ENCODE measurements at regions not wholly inside any gene's neighbourhood (a gene's known extent, or its start where the extent isn't known, plus 50 kb on each side); places are given as distances from the start of the nearest gene placed in this dataset.
A peak's percentile ranks its signal among the peaks of the same experiment; 100 is the strongest.

DNA sequence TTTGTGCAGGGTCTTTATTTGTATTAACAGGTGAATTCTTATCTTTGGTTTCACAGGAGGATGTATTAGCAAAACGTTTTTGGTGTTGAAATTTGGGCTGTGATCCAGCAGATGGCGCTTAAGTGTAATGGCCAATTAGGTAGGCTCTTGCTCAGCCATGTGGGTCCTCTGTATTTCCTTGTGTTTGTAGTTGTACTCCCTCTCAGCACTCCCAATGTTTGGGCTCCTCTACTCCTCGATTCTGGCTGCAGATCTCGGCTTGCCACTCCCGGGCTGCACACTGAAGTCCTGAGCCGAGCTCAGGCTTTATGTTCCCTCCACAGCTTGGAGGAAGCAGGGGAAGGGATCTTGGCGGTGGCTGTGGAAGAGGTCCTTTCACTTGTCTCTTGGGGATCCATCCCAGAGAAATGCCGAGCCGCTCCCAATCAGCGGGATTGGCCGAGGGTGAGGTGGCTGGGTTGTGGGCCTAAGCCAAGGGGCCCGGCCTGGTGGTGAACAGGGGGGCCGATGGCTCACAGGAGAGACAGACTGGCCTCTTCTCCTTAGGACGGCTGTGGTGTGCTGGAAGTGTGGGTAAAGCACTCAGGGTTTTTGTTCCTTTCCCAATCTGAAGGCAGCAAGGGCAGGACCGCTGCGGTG lies 133.7 kb downstream of the AEBP2 start:
- Mint-ChIP-seq H3K27ac (no peak overlapping the region), H3K9me3 (ENCODE audit: low read depth) (peaks cover 3% of the 10 kb centered on the region), H3K4me1 (no peaks in the 10 kb centered on the region), H3K4me3 (no peak overlapping the region), H3K36me3 (ENCODE audit: low read depth) (peaks cover 5% of the 10 kb centered on the region), H3K27me3 (no peaks in the 10 kb centered on the region)
- peak; percentile 60 for DNase-seq
- ChIA-PET CTCF (interaction anchor here (1.2 kb wide), 1 partner anchor 20 kb away, joined by 3 read pairs; no protein-coding TSS in a partner anchor), POLR2A (no interaction called here)
- intact Hi-C loops (cut with DNase I, micrococcal nuclease): no loop called here
- ATAC-seq: no peak

DNA sequence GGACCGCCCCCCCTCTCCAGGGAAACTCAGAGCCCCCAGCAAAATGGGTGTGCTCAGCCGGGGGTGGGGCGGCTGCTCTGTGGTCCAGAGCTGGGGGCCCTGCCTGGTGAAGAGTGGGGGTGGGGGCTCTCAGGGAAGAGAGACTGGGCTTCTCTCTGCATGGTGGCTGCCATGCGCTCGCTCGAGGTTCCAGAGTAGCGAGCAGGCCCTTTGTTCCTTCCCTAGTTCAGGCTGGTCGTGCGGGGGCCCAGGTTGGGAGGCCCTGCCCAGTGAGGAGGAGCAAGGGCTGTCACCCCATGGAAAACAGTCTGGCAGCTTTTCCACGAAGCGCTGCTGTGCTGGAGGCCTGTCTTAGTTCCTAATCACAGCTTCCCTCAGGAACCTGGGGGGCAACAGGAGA lies 134.6 kb downstream of the AEBP2 start:
- peaks cover 5% of the 10 kb centered on the region for H3K36me3 Mint-ChIP-seq (ENCODE audit: low read depth)
- no peak for ATAC-seq
- no peaks in the 10 kb centered on the region for H3K4me1 Mint-ChIP-seq
- ChIA-PET POLR2A (no interaction called here), CTCF (interaction anchor here (1.2 kb wide), 1 partner anchor 19 kb away, joined by 3 read pairs; no protein-coding TSS in a partner anchor)
- no peaks in the 10 kb centered on the region for H3K9me3 Mint-ChIP-seq (ENCODE audit: low read depth)
- intact Hi-C loops (cut with DNase I, micrococcal nuclease): no loop called here
- no peak for DNase-seq
- no peaks in the 10 kb centered on the region for H3K27me3 Mint-ChIP-seq
- no peak overlapping the region for H3K4me3 Mint-ChIP-seq
- no peak overlapping the region for H3K27ac Mint-ChIP-seq

DNA sequence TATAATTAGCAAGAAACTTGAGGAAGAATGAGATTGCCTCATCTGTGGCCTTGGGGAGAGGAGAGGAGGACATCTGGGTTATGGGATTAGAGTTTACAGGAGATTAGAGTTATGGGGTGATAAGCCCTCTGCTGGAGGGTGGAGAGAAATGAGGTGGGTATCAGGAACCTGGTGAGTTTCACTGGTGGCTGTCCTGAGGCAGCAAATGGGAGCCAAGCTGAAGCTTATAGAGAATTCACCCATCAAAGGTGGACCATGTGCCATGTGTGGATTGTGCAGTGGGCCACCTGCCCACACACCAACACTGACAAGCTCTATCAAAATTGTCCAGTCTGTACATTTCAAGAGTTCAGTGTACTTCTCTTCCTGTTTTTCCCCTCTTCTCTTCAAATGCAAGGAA lies 135.3 kb downstream of the AEBP2 start:
- ATAC-seq (no peak), DNase-seq (no peak)
- Mint-ChIP-seq H3K27me3 (no peaks in the 10 kb centered on the region), H3K9me3 (ENCODE audit: low read depth) (peaks cover 2% of the 10 kb centered on the region), H3K4me3 (no peak overlapping the region), H3K27ac (no peak overlapping the region), H3K36me3 (ENCODE audit: low read depth) (peaks cover 8% of the 10 kb centered on the region), H3K4me1 (no peaks in the 10 kb centered on the region)
- CTCF ChIA-PET: no interaction called here
- intact Hi-C loops (cut with DNase I, micrococcal nuclease): no loop called here
- POLR2A ChIA-PET: no interaction called here

DNA sequence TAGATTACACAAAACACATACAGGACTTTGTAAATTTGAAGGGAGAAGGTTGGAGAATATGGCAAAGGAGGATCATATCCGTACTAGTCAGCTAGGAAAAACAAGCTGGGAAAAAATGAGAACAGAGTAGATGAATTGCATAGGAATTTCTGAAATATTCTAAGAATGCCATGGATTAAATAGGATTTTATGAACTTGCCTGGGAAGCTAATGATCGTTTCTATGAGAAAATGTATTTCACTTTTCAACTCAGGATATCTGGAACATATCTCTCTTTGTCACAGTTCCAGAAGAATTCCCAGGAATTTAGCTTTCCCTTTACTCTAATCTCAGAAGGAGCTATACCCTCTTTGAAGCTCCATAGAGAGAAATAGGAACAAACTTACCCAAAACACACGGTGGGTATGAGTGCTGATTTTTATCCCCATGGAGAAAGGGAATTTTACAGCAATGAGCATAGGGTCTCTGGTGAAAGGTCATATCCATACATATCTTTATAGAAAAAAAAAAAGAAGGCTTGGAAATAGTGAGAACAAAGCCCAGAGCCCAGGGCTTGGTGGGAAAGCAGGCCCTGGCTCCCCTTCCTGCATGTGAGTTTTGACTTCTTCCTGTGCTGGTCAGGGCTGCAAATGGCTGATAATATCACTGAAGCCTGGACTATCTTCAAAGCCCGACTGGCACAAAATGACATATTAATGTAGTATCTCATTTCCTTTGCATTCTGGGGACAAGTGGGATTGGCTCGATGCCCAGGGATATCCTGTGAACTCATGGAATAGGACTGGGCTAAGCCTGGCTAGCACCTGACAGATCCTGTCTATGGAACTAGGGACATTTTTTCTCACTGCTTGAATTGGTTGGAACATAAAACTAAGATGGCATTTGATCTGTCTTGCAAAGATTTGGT lies 136.3 kb downstream of the AEBP2 start:
- Mint-ChIP-seq H3K9me3 (ENCODE audit: low read depth) (peaks cover 2% of the 10 kb centered on the region), H3K4me1 (no peaks in the 10 kb centered on the region), H3K27me3 (no peaks in the 10 kb centered on the region), H3K27ac (no peak overlapping the region), H3K4me3 (no peak overlapping the region), H3K36me3 (ENCODE audit: low read depth) (peaks cover 13% of the 10 kb centered on the region)
- no peak for DNase-seq
- intact Hi-C loops (cut with DNase I, micrococcal nuclease): no loop called here
- ATAC-seq: no peak
- ChIA-PET CTCF (interaction anchor here (1.0 kb wide), 1 partner anchor 171 kb away, joined by 3 read pairs; no protein-coding TSS in a partner anchor), POLR2A (no interaction called here)

DNA sequence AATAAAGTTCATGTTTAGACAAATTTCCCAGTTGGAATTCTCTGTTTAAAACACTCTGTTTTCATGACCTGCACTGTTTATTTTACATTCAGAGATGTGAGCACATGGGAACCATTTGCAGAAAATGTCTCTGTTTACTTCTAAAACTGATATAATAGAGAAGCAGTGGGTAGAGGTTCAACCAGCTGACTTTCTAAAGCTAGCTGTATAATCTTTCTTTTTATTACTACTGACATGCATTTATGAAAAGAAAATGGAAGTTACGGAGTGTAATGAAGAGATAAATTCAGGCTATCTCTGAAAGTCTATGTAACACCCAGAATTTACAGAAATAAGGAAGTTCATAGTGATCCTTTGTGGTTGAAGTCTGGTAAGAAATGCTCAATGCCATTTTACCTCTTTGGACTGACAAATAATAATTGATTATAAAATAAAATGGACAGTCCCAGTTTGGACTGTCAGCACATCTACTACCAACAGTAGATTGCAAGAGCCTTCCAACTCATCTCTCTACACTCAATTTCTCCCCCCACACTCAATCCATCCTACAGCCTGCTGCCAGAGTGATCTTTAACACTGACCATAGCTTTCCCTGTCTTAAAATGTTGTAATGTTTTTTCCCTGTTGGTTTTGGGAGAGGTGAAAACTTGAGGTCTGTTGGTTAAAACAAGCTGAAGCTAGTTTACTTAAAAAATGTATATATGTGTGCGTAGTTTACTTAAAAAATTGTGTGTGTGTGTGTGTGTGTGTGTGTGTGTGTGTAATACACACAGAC lies 137.4 kb downstream of the AEBP2 start:
- ChIA-PET POLR2A (no interaction called here), CTCF (no interaction called here)
- no peak for ATAC-seq
- Mint-ChIP-seq H3K27me3 (no peaks in the 10 kb centered on the region), H3K9me3 (ENCODE audit: low read depth) (peaks cover 5% of the 10 kb centered on the region), H3K4me3 (no peak overlapping the region), H3K36me3 (ENCODE audit: low read depth) (peaks cover 13% of the 10 kb centered on the region), H3K4me1 (no peaks in the 10 kb centered on the region), H3K27ac (no peak overlapping the region)
- DNase-seq: no peak
- intact Hi-C loops (cut with DNase I, micrococcal nuclease): no loop called here

DNA sequence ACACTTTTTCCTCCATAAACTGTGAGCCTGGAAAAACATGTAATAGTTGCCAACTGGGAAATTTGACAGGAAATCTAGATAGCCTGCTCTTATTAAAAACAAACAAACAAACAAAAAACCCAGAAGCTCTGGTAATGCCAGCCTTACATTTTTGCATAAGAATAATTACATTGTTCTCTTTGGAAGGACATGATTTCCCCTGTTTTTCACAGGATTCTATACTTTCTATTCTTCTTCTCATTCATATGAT lies 137.9 kb downstream of the AEBP2 start:
- ChIA-PET POLR2A (no interaction called here), CTCF (no interaction called here)
- H3K9me3 Mint-ChIP-seq (ENCODE audit: low read depth): peaks cover 10% of the 10 kb centered on the region
- H3K27me3 Mint-ChIP-seq: no peaks in the 10 kb centered on the region
- peaks cover 12% of the 10 kb centered on the region for H3K36me3 Mint-ChIP-seq (ENCODE audit: low read depth)
- no peak overlapping the region for H3K4me3 Mint-ChIP-seq
- DNase-seq (no peak), ATAC-seq (no peak)
- no peak overlapping the region for H3K27ac Mint-ChIP-seq
- no peaks in the 10 kb centered on the region for H3K4me1 Mint-ChIP-seq
- intact Hi-C loops (cut with DNase I, micrococcal nuclease): no loop called here

DNA sequence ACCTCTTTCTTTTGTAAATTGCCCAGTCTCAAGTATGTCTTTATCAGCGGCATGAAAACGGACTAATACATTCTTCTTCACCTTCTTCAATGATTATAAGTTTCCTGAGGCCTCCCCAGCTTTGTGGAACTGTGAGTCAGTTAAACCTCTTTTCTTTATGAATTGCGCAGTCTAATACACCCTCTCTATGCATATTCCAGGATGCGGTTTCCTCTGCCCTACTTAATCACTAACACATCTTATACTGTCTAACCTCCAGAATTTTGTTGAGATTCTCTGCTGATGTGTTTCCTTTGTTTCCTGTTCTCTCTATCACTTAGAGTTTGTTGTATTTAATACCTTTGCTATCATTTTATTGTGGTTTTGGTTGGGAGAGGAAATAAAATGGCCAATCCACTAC lies 145.4 kb downstream of the AEBP2 start:
- Mint-ChIP-seq H3K4me3 (no peak overlapping the region), H3K27me3 (no peaks in the 10 kb centered on the region), H3K27ac (no peak overlapping the region), H3K9me3 (ENCODE audit: low read depth) (peaks cover 25% of the 10 kb centered on the region), H3K4me1 (no peaks in the 10 kb centered on the region), H3K36me3 (ENCODE audit: low read depth) (peaks cover 23% of the 10 kb centered on the region)
- DNase-seq: no peak
- ChIA-PET POLR2A (no interaction called here), CTCF (no interaction called here)
- no peak for ATAC-seq
- intact Hi-C loops (cut with DNase I, micrococcal nuclease): no loop called here

DNA sequence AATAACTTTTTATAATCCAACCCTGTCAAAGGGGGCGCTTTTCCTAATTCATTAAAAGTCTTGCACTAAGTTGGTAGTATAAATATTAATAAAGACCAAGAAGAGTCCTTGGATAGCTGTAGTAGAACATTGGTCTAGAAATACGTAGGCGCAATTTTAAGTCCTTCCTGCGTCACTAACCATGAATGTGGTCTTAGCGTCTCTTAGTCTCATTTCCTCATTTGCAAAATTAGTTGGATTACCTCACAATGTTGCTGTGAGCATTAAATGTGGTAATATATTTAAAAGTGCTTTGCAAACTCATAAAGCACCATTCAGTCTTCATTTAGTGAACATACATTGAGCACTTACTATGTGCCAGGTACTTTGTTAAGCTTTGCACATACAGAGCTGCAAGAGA lies 149.7 kb downstream of the AEBP2 start:
- no peaks in the 10 kb centered on the region for H3K27me3 Mint-ChIP-seq
- DNase-seq: no peak
- H3K9me3 Mint-ChIP-seq (ENCODE audit: low read depth): peaks cover 9% of the 10 kb centered on the region
- H3K27ac Mint-ChIP-seq: no peak overlapping the region
- intact Hi-C loops (cut with DNase I, micrococcal nuclease): no loop called here
- H3K4me3 Mint-ChIP-seq: no peak overlapping the region
- ChIA-PET CTCF (no interaction called here), POLR2A (no interaction called here)
- no peaks in the 10 kb centered on the region for H3K4me1 Mint-ChIP-seq
- no peak for ATAC-seq
- peaks cover 12% of the 10 kb centered on the region for H3K36me3 Mint-ChIP-seq (ENCODE audit: low read depth)

DNA sequence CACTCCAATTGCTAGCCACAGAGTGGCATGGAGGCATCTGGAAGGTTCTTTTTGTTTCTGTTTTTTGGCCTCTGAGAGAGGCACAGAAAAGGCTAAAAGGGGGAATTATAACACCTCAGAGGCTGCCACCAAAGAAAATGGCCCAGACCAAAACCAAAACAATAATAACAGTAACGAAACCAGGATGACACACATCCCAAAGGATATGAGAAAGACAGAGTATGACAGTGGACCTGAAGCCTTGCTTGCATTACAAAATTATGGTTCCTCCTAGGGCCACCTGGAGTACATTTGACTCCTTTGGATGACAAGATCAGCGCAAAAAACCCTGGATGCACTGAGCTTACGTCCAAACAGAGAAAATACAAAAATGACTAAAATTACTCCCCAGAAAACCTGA lies 152.7 kb downstream of the AEBP2 start:
- no peak for ATAC-seq
- DNase-seq: no peak
- H3K9me3 Mint-ChIP-seq (ENCODE audit: low read depth): no peaks in the 10 kb centered on the region
- H3K4me1 Mint-ChIP-seq: no peaks in the 10 kb centered on the region
- ChIA-PET CTCF (no interaction called here), POLR2A (no interaction called here)
- intact Hi-C loops (cut with DNase I, micrococcal nuclease): no loop called here
- H3K36me3 Mint-ChIP-seq (ENCODE audit: low read depth): no peaks in the 10 kb centered on the region
- H3K4me3 Mint-ChIP-seq: no peak overlapping the region
- no peak overlapping the region for H3K27ac Mint-ChIP-seq
- no peaks in the 10 kb centered on the region for H3K27me3 Mint-ChIP-seq

DNA sequence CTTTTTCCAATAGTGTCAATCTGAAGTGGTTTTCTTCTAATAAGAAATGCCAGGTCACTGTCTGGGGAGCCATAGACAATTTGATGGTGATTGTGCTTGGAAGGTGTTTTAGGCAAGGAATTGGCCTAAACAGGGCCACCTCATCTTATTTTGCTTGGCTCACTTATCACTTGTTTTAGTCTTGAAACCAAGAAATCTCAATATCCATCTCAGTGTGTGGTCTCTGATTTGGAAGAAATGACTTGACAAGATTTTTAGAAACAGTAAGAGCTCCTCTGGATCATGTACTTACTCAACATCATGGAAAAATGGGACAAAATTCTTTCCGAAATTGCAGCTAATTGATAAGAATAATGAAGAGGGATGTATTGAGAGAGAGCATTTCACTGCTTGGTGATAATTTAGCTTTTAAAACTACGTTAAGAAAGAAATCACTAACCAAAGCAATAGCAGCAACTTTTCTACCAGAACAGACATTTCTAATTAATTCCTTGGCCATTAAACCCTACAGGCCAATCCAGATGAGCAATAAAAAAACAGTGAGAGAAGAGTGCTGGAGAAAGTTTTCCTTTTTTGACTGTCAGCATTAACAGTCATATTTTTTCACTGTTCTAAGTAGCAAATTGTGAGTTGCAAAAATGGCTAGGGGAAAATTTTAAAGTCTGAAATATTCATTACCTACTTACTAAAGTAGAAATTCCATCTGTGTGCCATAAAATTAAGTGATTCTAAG lies 157.3 kb downstream of the AEBP2 start:
- DNase-seq (no peak), ATAC-seq (no peak)
- POLR2A ChIA-PET: no interaction called here
- H3K4me3 Mint-ChIP-seq: no peak overlapping the region
- CTCF ChIA-PET: no interaction called here
- H3K27me3 Mint-ChIP-seq: no peaks in the 10 kb centered on the region
- H3K36me3 Mint-ChIP-seq (ENCODE audit: low read depth): no peaks in the 10 kb centered on the region
- H3K9me3 Mint-ChIP-seq (ENCODE audit: low read depth): no peaks in the 10 kb centered on the region
- intact Hi-C loops (cut with DNase I, micrococcal nuclease): no loop called here
- no peaks in the 10 kb centered on the region for H3K4me1 Mint-ChIP-seq
- no peak overlapping the region for H3K27ac Mint-ChIP-seq

DNA sequence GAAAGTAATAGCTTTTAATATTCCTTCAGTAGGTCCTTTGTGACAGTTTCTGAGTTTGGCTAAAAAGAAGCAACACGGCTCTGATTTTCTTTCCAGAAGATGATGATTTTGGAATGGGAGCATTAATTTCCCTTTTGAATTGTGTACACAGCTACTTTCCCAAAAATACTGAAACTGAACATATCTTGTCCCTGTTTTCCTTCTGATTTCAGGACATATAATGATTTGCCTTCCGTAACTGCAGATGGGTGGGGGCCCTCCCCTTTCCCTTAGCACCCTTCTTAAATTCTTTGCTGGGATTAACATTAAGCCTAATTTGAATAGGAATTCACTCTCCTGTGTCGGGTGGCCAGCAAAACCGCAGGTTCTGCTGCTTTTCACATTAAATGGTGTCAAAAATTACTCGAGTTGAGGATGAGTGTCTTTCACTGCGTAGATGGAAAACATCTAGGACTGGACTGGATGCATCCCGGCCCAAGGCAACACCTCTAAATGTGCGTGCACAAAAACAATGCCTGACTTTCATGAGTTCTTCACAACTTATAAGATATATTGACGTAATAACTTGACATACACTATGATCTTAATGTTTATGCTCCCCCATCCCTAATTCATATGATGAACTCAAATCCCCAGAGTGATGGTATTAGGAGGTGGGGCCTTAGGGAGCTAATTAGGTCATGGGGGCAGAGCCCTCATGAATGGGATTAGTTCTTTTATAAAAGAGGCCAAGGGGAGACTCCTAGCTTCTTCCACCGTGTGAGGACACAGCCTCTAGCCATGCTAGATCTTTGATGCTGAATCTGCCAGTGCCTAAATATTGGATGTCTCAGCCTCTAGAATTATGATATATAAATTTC lies 158.1 kb downstream of the AEBP2 start:
- intact Hi-C loops (cut with DNase I, micrococcal nuclease): no loop called here
- H3K4me1 Mint-ChIP-seq: no peaks in the 10 kb centered on the region
- no peak overlapping the region for H3K4me3 Mint-ChIP-seq
- H3K27ac Mint-ChIP-seq: no peak overlapping the region
- no peaks in the 10 kb centered on the region for H3K36me3 Mint-ChIP-seq (ENCODE audit: low read depth)
- ChIA-PET POLR2A (no interaction called here), CTCF (no interaction called here)
- no peaks in the 10 kb centered on the region for H3K27me3 Mint-ChIP-seq
- no peaks in the 10 kb centered on the region for H3K9me3 Mint-ChIP-seq (ENCODE audit: low read depth)
- ATAC-seq (no peak), DNase-seq (no peak)

All from activated CD4-positive, alpha-beta T cell treated with anti-CD3 and anti-CD28 coated beads for 36 hours (primary cell).